ENCODE measurements at regions not wholly inside any gene's neighbourhood (a gene's known extent, or its start where the extent isn't known, plus 50 kb on each side); places are given as distances from the start of the nearest gene placed in this dataset.

DNA sequence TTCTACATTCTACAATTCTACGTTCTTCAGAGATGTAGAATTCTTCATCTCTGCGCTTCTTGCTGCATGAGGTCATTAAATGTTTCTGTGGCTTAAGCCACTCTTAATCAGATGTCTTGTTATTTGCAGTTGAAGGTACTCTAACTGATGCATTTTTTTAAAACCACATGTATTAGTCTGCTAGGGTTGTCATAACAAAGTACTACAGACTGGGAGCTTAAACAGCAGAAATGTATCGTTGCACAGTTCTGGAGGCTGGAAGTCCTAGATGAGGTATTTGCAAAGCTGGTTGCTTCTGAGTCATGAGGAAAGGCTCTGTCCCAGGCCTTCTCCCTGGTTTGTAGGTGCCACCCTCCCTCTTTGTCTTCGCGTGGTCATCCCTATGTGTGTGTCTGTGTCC lies 176.3 kb upstream of the GLI2 start:
- TF ChIP-seq, protein P1, sequence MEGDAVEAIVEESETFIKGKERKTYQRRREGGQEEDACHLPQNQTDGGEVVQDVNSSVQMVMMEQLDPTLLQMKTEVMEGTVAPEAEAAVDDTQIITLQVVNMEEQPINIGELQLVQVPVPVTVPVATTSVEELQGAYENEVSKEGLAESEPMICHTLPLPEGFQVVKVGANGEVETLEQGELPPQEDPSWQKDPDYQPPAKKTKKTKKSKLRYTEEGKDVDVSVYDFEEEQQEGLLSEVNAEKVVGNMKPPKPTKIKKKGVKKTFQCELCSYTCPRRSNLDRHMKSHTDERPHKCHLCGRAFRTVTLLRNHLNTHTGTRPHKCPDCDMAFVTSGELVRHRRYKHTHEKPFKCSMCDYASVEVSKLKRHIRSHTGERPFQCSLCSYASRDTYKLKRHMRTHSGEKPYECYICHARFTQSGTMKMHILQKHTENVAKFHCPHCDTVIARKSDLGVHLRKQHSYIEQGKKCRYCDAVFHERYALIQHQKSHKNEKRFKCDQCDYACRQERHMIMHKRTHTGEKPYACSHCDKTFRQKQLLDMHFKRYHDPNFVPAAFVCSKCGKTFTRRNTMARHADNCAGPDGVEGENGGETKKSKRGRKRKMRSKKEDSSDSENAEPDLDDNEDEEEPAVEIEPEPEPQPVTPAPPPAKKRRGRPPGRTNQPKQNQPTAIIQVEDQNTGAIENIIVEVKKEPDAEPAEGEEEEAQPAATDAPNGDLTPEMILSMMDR (IDR thresholded peaks at IDR 0.05): no peak
- no peak for TF ChIP-seq POLR2A (IDR thresholded peaks at IDR 0.05)
